ENCODE measurements at regions not wholly inside any gene's neighbourhood (a gene's known extent, or its start where the extent isn't known, plus 50 kb on each side); places are given as distances from the start of the nearest gene placed in this dataset.

DNA sequence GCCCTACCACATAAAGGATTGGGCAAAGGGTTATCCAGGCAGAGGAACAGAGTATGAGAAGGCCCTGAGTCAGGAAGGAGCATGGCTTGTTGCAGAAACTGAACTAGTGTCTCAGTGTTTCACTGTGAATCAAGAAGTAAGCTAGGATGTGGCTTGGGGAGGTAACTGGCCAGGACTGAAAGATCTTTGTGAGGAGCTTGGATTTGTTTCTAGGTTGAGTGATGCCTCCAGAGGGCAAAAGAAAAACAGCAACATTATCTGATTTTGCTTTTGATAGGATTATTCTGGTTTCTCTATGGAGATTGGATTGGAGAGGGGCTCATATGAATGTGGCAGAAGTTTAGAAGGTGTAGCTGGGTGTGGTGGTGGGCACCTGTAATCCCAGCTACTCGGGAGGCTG lies 137.9 kb upstream of the HDAC9 start:
- no peaks in the 10 kb centered on the region for H3K79me2 ChIP-seq (ENCODE audit: low read length)
- no peak overlapping the region for H2AFZ ChIP-seq (ENCODE audit: low read length)
- peaks cover 9% of the 10 kb centered on the region for H3K4me1 ChIP-seq (ENCODE audit: low read length)
- H3K36me3 ChIP-seq (ENCODE audit: insufficient read depth, low read length) = no peaks in the 10 kb centered on the region
- no peak overlapping the region for H3K27ac ChIP-seq (ENCODE audit: low read length)
- H3K9me3 ChIP-seq (ENCODE audit: low read length) = no peaks in the 10 kb centered on the region
- no peak overlapping the region for H3K4me3 ChIP-seq (ENCODE audit: low read length)
- no peaks in the 10 kb centered on the region for H3K9me2 ChIP-seq (replicated peaks; ENCODE audit: insufficient read depth, low read length)
- no peak overlapping the region for H3K9ac ChIP-seq (ENCODE audit: low read length)
- peak; percentile 51 for DNase-seq
- H3K4me2 ChIP-seq (ENCODE audit: low read depth, low read length, poor library complexity, severe bottlenecking) = no peak overlapping the region
- no peaks in the 10 kb centered on the region for H3K27me3 ChIP-seq (ENCODE audit: low read length)
- no peaks in the 10 kb centered on the region for H4K20me1 ChIP-seq (ENCODE audit: insufficient read depth, low read depth, low read length)

DNA sequence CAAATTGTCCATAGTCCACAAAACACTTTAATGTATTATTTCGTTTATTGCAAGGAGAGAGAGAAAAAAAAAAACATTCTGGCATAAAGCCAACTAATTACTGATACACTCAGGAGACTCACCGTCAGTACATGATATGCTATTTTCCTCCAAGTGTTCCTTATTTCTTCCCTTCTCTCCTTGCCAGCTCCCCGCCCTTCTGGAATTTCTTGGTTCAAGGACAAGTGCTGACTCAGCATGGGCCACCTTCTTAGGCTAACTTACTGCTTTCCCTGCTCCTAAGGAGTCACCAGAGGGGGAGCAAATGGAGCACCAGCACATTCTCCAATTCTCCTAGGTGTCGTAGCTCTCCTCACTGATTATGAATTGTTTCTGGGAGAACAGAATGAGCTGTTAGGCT lies 133.8 kb upstream of the HDAC9 start:
- H3K4me3 ChIP-seq (ENCODE audit: low read length) = no peak overlapping the region

DNA sequence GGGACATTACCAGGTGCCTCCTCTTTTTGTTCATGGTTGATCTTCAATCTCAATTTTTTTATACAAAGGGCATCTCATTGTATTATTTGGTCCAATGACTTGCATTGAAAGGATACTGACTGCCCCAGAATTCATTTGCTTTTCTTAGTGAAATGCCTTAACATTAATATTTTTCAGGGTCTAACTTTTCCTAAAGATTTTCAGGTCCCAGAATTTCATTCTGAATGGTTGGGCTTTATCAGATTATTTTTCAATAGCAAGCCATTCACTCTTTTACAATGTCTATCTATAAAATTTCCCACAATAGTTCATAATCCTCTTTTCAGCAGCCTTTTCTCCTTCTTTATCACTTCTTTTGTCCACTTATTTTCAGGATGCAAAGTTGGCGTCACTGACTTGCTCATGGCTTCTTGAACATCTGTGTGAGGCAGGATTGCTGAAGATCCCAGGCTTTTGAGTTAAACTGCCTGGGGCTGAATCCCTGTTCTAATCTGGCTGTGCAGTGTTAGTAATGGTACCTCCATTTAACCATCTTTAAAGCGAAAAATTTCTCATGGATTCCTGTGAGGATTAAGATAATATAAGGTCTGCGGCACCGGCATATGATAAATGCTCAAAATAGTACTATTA lies 131.7 kb upstream of the HDAC9 start:
- no peak overlapping the region for H3K4me3 ChIP-seq (ENCODE audit: low read length)
- no peaks in the 10 kb centered on the region for H3K27me3 ChIP-seq (ENCODE audit: low read length)
- no peaks in the 10 kb centered on the region for H3K36me3 ChIP-seq (ENCODE audit: insufficient read depth, low read length)
- H3K79me2 ChIP-seq (ENCODE audit: low read length) = no peaks in the 10 kb centered on the region
- no peak for DNase-seq
- H4K20me1 ChIP-seq (ENCODE audit: insufficient read depth, low read depth, low read length) = no peaks in the 10 kb centered on the region
- no peaks in the 10 kb centered on the region for H3K9me3 ChIP-seq (ENCODE audit: low read length)
- no peak overlapping the region for H3K4me2 ChIP-seq (ENCODE audit: low read depth, low read length, poor library complexity, severe bottlenecking)
- H3K9ac ChIP-seq (ENCODE audit: low read length) = no peak overlapping the region
- H3K27ac ChIP-seq (ENCODE audit: low read length) = no peak overlapping the region
- H3K4me1 ChIP-seq (ENCODE audit: low read length) = no peaks in the 10 kb centered on the region
- H3K9me2 ChIP-seq (replicated peaks; ENCODE audit: insufficient read depth, low read length) = no peaks in the 10 kb centered on the region
- H2AFZ ChIP-seq (ENCODE audit: low read length) = no peak overlapping the region

More for the DNA sequence above, 133.8 kb upstream of the HDAC9 start:
- DNase-seq = no peak
- Histone ChIP-seq H4K20me1 (ENCODE audit: insufficient read depth, low read depth, low read length) (no peaks in the 10 kb centered on the region), H3K4me2 (ENCODE audit: low read depth, low read length, poor library complexity, severe bottlenecking) (no peak overlapping the region), H3K36me3 (ENCODE audit: insufficient read depth, low read length) (no peaks in the 10 kb centered on the region), H3K9me3 (ENCODE audit: low read length) (no peaks in the 10 kb centered on the region), H3K9me2 (replicated peaks; ENCODE audit: insufficient read depth, low read length) (no peaks in the 10 kb centered on the region), H3K9ac (ENCODE audit: low read length) (no peak overlapping the region), H3K27me3 (ENCODE audit: low read length) (no peaks in the 10 kb centered on the region), H3K27ac (ENCODE audit: low read length) (no peak overlapping the region), H2AFZ (ENCODE audit: low read length) (no peak overlapping the region), H3K79me2 (ENCODE audit: low read length) (no peaks in the 10 kb centered on the region), H3K4me1 (ENCODE audit: low read length) (no peaks in the 10 kb centered on the region)

- no peak overlapping the region for H2AFZ ChIP-seq (ENCODE audit: low read length)
- no peaks in the 10 kb centered on the region for H3K27me3 ChIP-seq (ENCODE audit: low read length)
- no peak overlapping the region for H3K9ac ChIP-seq (ENCODE audit: low read length)
- H3K9me2 ChIP-seq (replicated peaks; ENCODE audit: insufficient read depth, low read length) = no peaks in the 10 kb centered on the region
- no peak for DNase-seq
- no peak overlapping the region for H3K27ac ChIP-seq (ENCODE audit: low read length)
- H3K4me1 ChIP-seq (ENCODE audit: low read length) = no peaks in the 10 kb centered on the region
- no peak overlapping the region for H3K4me3 ChIP-seq (ENCODE audit: low read length)
- H3K4me2 ChIP-seq (ENCODE audit: low read depth, low read length, poor library complexity, severe bottlenecking) = no peak overlapping the region
- no peaks in the 10 kb centered on the region for H3K9me3 ChIP-seq (ENCODE audit: low read length)
- no peaks in the 10 kb centered on the region for H3K36me3 ChIP-seq (ENCODE audit: insufficient read depth, low read length)
- no peaks in the 10 kb centered on the region for H4K20me1 ChIP-seq (ENCODE audit: insufficient read depth, low read depth, low read length)
- H3K79me2 ChIP-seq (ENCODE audit: low read length) = no peaks in the 10 kb centered on the region
Measured at GRCh38 chr7:18364396-18364795, 131.2 kb upstream of the HDAC9 start.

- no peaks in the 10 kb centered on the region for H3K79me2 ChIP-seq (ENCODE audit: low read length)
Measured at GRCh38 chr7:18366394-18366793, 129.2 kb upstream of the HDAC9 start.

DNA sequence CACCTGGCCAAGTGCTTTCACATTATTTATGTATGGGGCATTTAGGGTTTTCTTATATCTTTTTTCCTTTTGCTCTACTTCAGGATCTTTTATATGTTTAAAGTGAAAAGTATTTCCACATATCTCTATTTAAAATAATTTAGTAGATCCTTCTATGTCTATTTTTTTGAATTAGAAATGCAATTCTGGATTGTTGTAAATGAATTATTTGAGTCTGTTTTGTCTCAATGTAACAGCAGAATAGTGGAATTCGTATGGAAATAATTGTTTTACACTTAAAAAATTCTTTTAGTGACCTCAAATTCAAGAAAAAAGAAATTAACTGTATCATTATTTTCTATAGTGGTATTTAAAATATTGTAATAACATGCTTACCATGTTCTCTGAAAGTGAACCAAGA lies 126.5 kb upstream of the HDAC9 start:
- no peak overlapping the region for H2AFZ ChIP-seq (ENCODE audit: low read length)
- no peaks in the 10 kb centered on the region for H3K9me3 ChIP-seq (ENCODE audit: low read length)
- H3K4me2 ChIP-seq (ENCODE audit: low read depth, low read length, poor library complexity, severe bottlenecking) = no peak overlapping the region
- H3K9me2 ChIP-seq (replicated peaks; ENCODE audit: insufficient read depth, low read length) = no peaks in the 10 kb centered on the region
- no peaks in the 10 kb centered on the region for H4K20me1 ChIP-seq (ENCODE audit: insufficient read depth, low read depth, low read length)
- no peak for DNase-seq
- H3K36me3 ChIP-seq (ENCODE audit: insufficient read depth, low read length) = no peaks in the 10 kb centered on the region
- H3K27ac ChIP-seq (ENCODE audit: low read length) = no peak overlapping the region
- no peak overlapping the region for H3K9ac ChIP-seq (ENCODE audit: low read length)
- no peaks in the 10 kb centered on the region for H3K4me1 ChIP-seq (ENCODE audit: low read length)
- no peaks in the 10 kb centered on the region for H3K79me2 ChIP-seq (ENCODE audit: low read length)
- no peak overlapping the region for H3K4me3 ChIP-seq (ENCODE audit: low read length)
- H3K27me3 ChIP-seq (ENCODE audit: low read length) = no peaks in the 10 kb centered on the region

More at GRCh38 chr7:18366394-18366793, 129.2 kb upstream of the HDAC9 start:
- no peaks in the 10 kb centered on the region for H3K4me1 ChIP-seq (ENCODE audit: low read length)
- H3K4me2 ChIP-seq (ENCODE audit: low read depth, low read length, poor library complexity, severe bottlenecking) = no peak overlapping the region
- H2AFZ ChIP-seq (ENCODE audit: low read length) = no peak overlapping the region
- DNase-seq = no peak
- H3K27me3 ChIP-seq (ENCODE audit: low read length) = no peaks in the 10 kb centered on the region
- no peak overlapping the region for H3K4me3 ChIP-seq (ENCODE audit: low read length)
- no peak overlapping the region for H3K9ac ChIP-seq (ENCODE audit: low read length)
- no peaks in the 10 kb centered on the region for H3K9me2 ChIP-seq (replicated peaks; ENCODE audit: insufficient read depth, low read length)
- H3K36me3 ChIP-seq (ENCODE audit: insufficient read depth, low read length) = no peaks in the 10 kb centered on the region
- H4K20me1 ChIP-seq (ENCODE audit: insufficient read depth, low read depth, low read length) = no peaks in the 10 kb centered on the region
- H3K27ac ChIP-seq (ENCODE audit: low read length) = no peak overlapping the region
- no peaks in the 10 kb centered on the region for H3K9me3 ChIP-seq (ENCODE audit: low read length)

DNA sequence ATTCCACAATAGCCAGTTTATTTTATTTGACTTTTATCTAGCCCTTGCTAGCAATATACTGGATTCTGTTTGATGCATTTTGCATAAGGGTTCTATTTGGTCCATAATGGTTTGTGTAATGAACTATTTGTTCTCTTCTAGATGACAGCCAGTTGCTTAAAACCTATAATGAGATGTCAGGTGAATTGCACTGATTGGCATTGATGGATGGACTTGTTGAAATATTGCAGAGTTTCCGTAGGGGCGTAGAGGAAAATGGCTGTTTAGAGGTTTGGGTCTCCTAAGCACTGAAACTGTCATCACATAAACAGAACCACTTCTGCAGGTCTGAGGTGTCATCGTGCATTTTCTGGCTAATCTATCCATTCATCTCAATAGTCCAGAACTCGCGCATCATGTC lies 124.9 kb upstream of the HDAC9 start:
- Histone ChIP-seq H3K9me3 (ENCODE audit: low read length) (no peaks in the 10 kb centered on the region), H3K4me2 (ENCODE audit: low read depth, low read length, poor library complexity, severe bottlenecking) (no peak overlapping the region), H3K4me3 (ENCODE audit: low read length) (no peak overlapping the region), H3K27me3 (ENCODE audit: low read length) (no peaks in the 10 kb centered on the region), H3K9ac (ENCODE audit: low read length) (no peak overlapping the region), H4K20me1 (ENCODE audit: insufficient read depth, low read depth, low read length) (no peaks in the 10 kb centered on the region), H3K27ac (ENCODE audit: low read length) (no peak overlapping the region), H3K79me2 (ENCODE audit: low read length) (no peaks in the 10 kb centered on the region), H3K9me2 (replicated peaks; ENCODE audit: insufficient read depth, low read length) (no peaks in the 10 kb centered on the region), H3K4me1 (ENCODE audit: low read length) (no peaks in the 10 kb centered on the region), H2AFZ (ENCODE audit: low read length) (no peak overlapping the region), H3K36me3 (ENCODE audit: insufficient read depth, low read length) (no peaks in the 10 kb centered on the region)
- no peak for DNase-seq

DNA sequence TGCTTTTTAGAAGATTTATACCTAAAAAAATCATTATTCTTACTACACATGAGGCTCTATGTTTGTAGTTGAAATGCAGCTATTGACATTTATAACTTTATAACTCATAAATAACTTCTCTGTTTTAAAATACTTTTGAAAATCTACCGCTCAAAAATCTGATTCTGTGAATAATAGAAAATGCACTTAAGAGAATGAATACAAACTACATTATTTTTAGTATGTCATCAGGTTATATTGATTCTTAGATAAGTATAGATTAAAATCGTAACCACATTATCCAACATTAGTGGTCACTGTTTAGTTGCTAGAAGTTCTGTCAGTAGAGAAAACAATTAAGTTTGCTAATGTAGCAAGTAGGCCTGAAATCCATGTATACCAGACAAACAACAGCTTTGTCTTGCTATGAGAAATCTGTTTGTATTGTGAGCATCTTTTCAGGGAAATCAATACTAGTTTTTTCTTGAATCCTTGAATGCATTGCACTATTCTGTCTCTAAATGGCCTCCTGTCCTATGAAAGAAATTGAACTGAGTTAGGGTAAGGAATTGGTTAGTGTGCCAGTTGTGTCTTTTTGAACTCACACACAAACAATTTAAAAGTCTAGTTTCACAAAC lies 116.5 kb upstream of the HDAC9 start:
- H3K36me3 ChIP-seq (ENCODE audit: insufficient read depth, low read length) = no peaks in the 10 kb centered on the region
- no peaks in the 10 kb centered on the region for H4K20me1 ChIP-seq (ENCODE audit: insufficient read depth, low read depth, low read length)
- no peaks in the 10 kb centered on the region for H3K27me3 ChIP-seq (ENCODE audit: low read length)
- no peaks in the 10 kb centered on the region for H3K9me2 ChIP-seq (replicated peaks; ENCODE audit: insufficient read depth, low read length)
- H2AFZ ChIP-seq (ENCODE audit: low read length) = no peak overlapping the region
- no peak for DNase-seq
- H3K9ac ChIP-seq (ENCODE audit: low read length) = no peak overlapping the region
- no peak overlapping the region for H3K4me2 ChIP-seq (ENCODE audit: low read depth, low read length, poor library complexity, severe bottlenecking)
- H3K4me1 ChIP-seq (ENCODE audit: low read length) = no peaks in the 10 kb centered on the region
- no peak overlapping the region for H3K4me3 ChIP-seq (ENCODE audit: low read length)
- no peaks in the 10 kb centered on the region for H3K9me3 ChIP-seq (ENCODE audit: low read length)
- H3K27ac ChIP-seq (ENCODE audit: low read length) = no peak overlapping the region
- no peaks in the 10 kb centered on the region for H3K79me2 ChIP-seq (ENCODE audit: low read length)
